ENCODE measurements at regions not wholly inside any gene's neighbourhood (a gene's known extent, or its start where the extent isn't known, plus 50 kb on each side); places are given as distances from the start of the nearest gene placed in this dataset.

DNA sequence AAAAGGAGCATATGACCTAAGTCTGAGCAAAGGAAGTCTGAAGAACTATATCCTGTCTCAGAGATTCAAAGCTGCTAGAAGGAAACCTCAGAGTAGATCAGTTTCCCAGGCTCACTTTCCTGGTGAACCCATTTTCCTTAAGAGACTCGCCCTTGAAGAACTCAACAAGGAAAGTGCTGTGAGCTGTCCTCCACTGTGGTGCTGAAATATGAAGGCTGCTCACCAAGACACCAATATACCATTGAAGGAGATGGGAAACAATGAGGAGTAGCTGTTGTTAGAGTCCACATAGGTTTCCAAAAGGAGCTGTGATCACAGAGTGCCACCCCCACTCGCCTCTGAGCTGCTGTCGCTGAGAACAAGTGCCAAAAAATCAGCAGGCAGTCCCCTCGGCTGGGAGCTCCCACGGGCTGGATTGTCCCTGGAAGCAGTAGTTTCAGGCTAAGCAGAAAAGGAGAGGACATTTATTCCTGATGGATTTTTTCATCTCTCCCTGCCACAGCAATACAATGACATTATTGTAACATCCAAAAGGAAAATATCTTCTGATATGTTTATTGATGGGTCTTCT is 282.1 kb downstream of the RPS29 start:
- ChIA-PET CTCF (no interaction called here), POLR2A (ENCODE audit: low non-redundant PET) (no interaction called here)
- TF ChIP-seq, protein P1, sequence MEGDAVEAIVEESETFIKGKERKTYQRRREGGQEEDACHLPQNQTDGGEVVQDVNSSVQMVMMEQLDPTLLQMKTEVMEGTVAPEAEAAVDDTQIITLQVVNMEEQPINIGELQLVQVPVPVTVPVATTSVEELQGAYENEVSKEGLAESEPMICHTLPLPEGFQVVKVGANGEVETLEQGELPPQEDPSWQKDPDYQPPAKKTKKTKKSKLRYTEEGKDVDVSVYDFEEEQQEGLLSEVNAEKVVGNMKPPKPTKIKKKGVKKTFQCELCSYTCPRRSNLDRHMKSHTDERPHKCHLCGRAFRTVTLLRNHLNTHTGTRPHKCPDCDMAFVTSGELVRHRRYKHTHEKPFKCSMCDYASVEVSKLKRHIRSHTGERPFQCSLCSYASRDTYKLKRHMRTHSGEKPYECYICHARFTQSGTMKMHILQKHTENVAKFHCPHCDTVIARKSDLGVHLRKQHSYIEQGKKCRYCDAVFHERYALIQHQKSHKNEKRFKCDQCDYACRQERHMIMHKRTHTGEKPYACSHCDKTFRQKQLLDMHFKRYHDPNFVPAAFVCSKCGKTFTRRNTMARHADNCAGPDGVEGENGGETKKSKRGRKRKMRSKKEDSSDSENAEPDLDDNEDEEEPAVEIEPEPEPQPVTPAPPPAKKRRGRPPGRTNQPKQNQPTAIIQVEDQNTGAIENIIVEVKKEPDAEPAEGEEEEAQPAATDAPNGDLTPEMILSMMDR (conservative IDR thresholded peaks at IDR 0.05; ENCODE audit: low read depth, low read length) = no peak
- no peak for TF ChIP-seq EZH2 (IDR thresholded peaks at IDR 0.05; ENCODE audit: borderline replicate concordance, low read depth, low read length, poor library complexity, severe bottlenecking)
- DNase-seq (ENCODE audit: low spot score) = peak; percentile 70
- H3K27ac ChIP-seq (ENCODE audit: low read depth, low read length, poor library complexity, severe bottlenecking) = no peak overlapping the region
- no peak overlapping the region for H3K4me3 ChIP-seq (ENCODE audit: low read depth, low read length, poor library complexity, severe bottlenecking)
- no TSS peak for BruUV-seq (replicated peaks)
- no peaks in the 10 kb centered on the region for H3K9me3 ChIP-seq (ENCODE audit: low read depth, low read length, poor library complexity, severe bottlenecking)
- intact Hi-C loops (cut with micrococcal nuclease; ENCODE audit: unreplicated experiment) = loop anchor here (1.0 kb wide), 1 partner anchor 1387 kb away; no protein-coding TSS in a partner anchor
- no peaks in the 10 kb centered on the region for H3K4me1 ChIP-seq (ENCODE audit: insufficient read depth, low read length, poor library complexity, severe bottlenecking)
- H3K36me3 ChIP-seq (ENCODE audit: insufficient read depth, low read length, poor library complexity, severe bottlenecking) = no peaks in the 10 kb centered on the region
- no peaks in the 10 kb centered on the region for H3K27me3 ChIP-seq (replicated peaks; ENCODE audit: insufficient read depth, low read depth, low read length, poor library complexity)

DNA sequence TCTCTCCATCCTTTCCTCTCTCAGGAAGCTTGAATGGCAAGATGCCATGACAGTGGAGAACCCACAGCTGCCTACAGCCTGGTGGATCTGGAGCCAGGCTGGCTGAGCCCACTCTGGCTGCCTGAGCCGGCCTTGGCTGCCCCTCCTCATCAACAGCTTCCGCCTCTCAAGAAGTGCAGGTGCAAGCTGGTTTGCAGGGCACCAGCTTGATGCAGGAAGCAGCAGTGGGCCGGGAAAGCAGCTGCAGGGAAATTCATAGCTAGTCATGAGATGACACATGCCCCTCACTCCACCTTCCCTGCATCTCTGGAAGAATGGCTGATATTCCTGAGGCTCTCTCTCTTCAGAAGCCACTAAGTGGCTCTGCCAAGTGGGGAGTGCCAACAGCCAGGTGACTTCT is 289.1 kb downstream of the RPS29 start:
- POLR2A ChIA-PET (ENCODE audit: low non-redundant PET) = no interaction called here
- CTCF ChIA-PET = no interaction called here
- intact Hi-C loops (cut with micrococcal nuclease; ENCODE audit: unreplicated experiment) = no loop called here

DNA sequence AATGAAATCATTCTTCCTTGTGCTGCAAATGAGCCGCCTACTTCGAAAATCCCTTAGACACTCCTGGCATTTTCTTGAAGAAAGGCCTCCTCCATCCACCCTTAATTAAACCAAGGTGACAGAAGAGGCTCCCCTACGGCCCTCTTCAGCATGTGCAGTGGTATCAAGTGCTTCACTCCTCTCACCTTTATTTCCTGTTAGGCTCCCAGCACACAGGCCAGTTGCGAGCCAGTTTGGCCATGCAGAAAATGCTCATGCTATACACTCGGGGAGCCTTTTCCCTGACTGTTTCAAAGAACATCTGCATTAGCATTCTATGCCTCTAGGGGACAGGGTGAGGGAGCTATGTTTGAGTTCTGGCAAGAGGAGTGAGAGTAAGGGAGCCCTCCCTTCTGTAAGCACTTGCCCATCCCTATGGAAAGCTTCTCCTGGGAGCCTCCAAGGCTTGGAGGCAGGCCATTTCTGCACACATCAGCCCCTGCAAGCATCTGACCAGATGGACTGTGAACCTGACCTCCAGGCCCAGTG is 291.5 kb downstream of the RPS29 start:
- CTCF ChIA-PET = no interaction called here
- no peak overlapping the region for H3K27ac ChIP-seq (ENCODE audit: low read depth, low read length, poor library complexity, severe bottlenecking)
- H3K27me3 ChIP-seq (replicated peaks; ENCODE audit: insufficient read depth, low read depth, low read length, poor library complexity) = peaks cover 20% of the 10 kb centered on the region

More for the DNA sequence above, 289.1 kb downstream of the RPS29 start:
- DNase-seq (ENCODE audit: low spot score) = no peak
- Histone ChIP-seq H3K9me3 (ENCODE audit: low read depth, low read length, poor library complexity, severe bottlenecking) (no peaks in the 10 kb centered on the region), H3K36me3 (ENCODE audit: insufficient read depth, low read length, poor library complexity, severe bottlenecking) (no peaks in the 10 kb centered on the region), H3K4me3 (ENCODE audit: low read depth, low read length, poor library complexity, severe bottlenecking) (no peak overlapping the region), H3K4me1 (ENCODE audit: insufficient read depth, low read length, poor library complexity, severe bottlenecking) (no peaks in the 10 kb centered on the region), H3K27ac (ENCODE audit: low read depth, low read length, poor library complexity, severe bottlenecking) (no peak overlapping the region), H3K27me3 (replicated peaks; ENCODE audit: insufficient read depth, low read depth, low read length, poor library complexity) (peaks cover 18% of the 10 kb centered on the region)
- TF ChIP-seq, protein P1 (conservative IDR thresholded peaks at IDR 0.05; ENCODE audit: low read depth, low read length) = no peak
- TF ChIP-seq EZH2 (IDR thresholded peaks at IDR 0.05; ENCODE audit: borderline replicate concordance, low read depth, low read length, poor library complexity, severe bottlenecking) = no peak
- no TSS peak for BruUV-seq (replicated peaks)

More for the DNA sequence above, 291.5 kb downstream of the RPS29 start:
- Histone ChIP-seq H3K9me3 (ENCODE audit: low read depth, low read length, poor library complexity, severe bottlenecking) (no peaks in the 10 kb centered on the region), H3K4me1 (ENCODE audit: insufficient read depth, low read length, poor library complexity, severe bottlenecking) (no peaks in the 10 kb centered on the region), H3K36me3 (ENCODE audit: insufficient read depth, low read length, poor library complexity, severe bottlenecking) (no peaks in the 10 kb centered on the region), H3K4me3 (ENCODE audit: low read depth, low read length, poor library complexity, severe bottlenecking) (no peak overlapping the region)
- POLR2A ChIA-PET (ENCODE audit: low non-redundant PET) = no interaction called here
- TF ChIP-seq, protein P1 (conservative IDR thresholded peaks at IDR 0.05; ENCODE audit: low read depth, low read length) = no peak
- no peak for TF ChIP-seq EZH2 (IDR thresholded peaks at IDR 0.05; ENCODE audit: borderline replicate concordance, low read depth, low read length, poor library complexity, severe bottlenecking)
- DNase-seq (ENCODE audit: low spot score) = no peak
- BruUV-seq (replicated peaks) = no TSS peak
- intact Hi-C loops (cut with micrococcal nuclease; ENCODE audit: unreplicated experiment) = no loop called here
